ENCODE measurements at regions not wholly inside any gene's neighbourhood (a gene's known extent, or its start where the extent isn't known, plus 50 kb on each side); places are given as distances from the start of the nearest gene placed in this dataset.

DNA sequence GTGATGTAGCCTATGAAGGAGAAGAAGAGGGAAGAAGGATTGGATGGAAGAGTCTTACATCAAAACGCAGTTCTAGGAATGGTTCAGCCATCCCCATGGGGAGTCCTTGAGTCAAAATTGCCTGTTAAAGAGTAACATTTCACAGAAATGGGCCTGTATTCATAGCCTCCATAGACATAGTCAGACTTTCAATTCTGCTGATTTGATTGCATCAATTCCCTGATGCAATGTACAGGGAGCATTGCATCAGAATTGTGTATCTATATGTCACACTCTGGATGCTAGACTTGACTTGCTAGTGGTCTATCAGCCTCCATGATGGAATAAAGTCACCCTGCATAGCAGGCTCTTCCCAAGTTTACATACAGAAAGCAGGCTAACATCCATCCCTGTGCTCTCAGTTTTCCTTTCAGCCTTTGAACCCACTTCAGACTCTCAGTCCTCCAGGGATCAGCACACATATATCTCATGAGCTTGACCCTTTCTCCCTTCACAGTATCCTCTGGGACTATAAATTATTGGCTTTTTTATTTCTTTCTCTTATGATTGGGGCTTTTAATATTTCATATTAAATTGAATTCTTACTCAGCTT is 1111.7 kb upstream of the B3GALT2 start:
- Histone ChIP-seq H3K36me3 (ENCODE audit: insufficient read depth, low read length) (no peaks in the 10 kb centered on the region), H4K20me1 (ENCODE audit: insufficient read depth, low read length) (no peaks in the 10 kb centered on the region), H3K27ac (ENCODE audit: low read depth, low read length, poor library complexity, severe bottlenecking) (no peak overlapping the region), H3K4me2 (ENCODE audit: low read length) (no peak overlapping the region), H3K79me2 (ENCODE audit: insufficient read depth, low read depth, low read length) (no peaks in the 10 kb centered on the region), H3K9me2 (ENCODE audit: insufficient read depth, low read length) (no peaks in the 10 kb centered on the region), H3K9me3 (ENCODE audit: low read length) (no peaks in the 10 kb centered on the region; the same call in 1 of the 2 replicates), H3K4me3 (ENCODE audit: low read depth, low read length, poor library complexity, severe bottlenecking) (no peak overlapping the region), H2AFZ (ENCODE audit: low read length) (peak overlapping the region; percentile 21; the same call in 1 of the 2 replicates), H3K4me1 (ENCODE audit: insufficient read depth, low read length, poor library complexity, severe bottlenecking) (peaks cover 8% of the 10 kb centered on the region)
- intact Hi-C loops (cut with micrococcal nuclease; ENCODE audit: unreplicated experiment) = loop anchor here (5.0 to 10.0 kb wide), 3 partner anchors 543 to 1116 kb away; no protein-coding TSS in a partner anchor
- no peak for DNase-seq (ENCODE audit: low spot score)
- ChIA-PET CTCF (ENCODE audit: unreplicated experiment) (no interaction called here), POLR2A (no interaction called here)
- no TSS peak for BruUV-seq (replicated peaks)
- TF ChIP-seq, protein P1, sequence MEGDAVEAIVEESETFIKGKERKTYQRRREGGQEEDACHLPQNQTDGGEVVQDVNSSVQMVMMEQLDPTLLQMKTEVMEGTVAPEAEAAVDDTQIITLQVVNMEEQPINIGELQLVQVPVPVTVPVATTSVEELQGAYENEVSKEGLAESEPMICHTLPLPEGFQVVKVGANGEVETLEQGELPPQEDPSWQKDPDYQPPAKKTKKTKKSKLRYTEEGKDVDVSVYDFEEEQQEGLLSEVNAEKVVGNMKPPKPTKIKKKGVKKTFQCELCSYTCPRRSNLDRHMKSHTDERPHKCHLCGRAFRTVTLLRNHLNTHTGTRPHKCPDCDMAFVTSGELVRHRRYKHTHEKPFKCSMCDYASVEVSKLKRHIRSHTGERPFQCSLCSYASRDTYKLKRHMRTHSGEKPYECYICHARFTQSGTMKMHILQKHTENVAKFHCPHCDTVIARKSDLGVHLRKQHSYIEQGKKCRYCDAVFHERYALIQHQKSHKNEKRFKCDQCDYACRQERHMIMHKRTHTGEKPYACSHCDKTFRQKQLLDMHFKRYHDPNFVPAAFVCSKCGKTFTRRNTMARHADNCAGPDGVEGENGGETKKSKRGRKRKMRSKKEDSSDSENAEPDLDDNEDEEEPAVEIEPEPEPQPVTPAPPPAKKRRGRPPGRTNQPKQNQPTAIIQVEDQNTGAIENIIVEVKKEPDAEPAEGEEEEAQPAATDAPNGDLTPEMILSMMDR (conservative IDR thresholded peaks at IDR 0.05; ENCODE audit: low read length) = no peak
- TF ChIP-seq EZH2phosphoT487 (IDR thresholded peaks at IDR 0.05; ENCODE audit: borderline replicate concordance, low read depth, low read length) = no peak

DNA sequence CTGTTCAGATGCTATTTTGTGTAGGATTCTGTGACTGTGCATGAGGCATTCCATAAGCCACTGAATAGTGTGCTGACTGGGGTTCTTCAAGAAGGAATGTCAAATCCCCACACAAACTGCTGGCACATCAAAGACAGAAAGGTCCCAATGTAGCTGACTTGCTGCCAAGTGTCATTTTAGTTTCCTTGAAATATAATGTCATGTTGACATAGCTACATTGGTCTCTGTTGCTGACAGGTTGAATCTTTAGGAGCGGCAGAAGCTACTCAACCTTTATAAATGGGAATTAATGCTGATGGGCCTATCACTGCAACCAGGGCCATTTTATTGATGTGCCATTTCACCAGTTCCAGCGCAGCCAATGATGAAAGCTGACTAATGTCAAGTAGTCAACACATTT is 1110.7 kb upstream of the B3GALT2 start:
- Histone ChIP-seq H3K4me3 (ENCODE audit: low read depth, low read length, poor library complexity, severe bottlenecking) (no peak overlapping the region), H3K9me2 (ENCODE audit: insufficient read depth, low read length) (no peaks in the 10 kb centered on the region), H3K4me1 (ENCODE audit: insufficient read depth, low read length, poor library complexity, severe bottlenecking) (peaks cover 11% of the 10 kb centered on the region), H3K9me3 (ENCODE audit: low read length) (no peaks in the 10 kb centered on the region; the same call in 1 of the 2 replicates), H3K27ac (ENCODE audit: low read depth, low read length, poor library complexity, severe bottlenecking) (no peak overlapping the region), H3K36me3 (ENCODE audit: insufficient read depth, low read length) (no peaks in the 10 kb centered on the region), H4K20me1 (ENCODE audit: insufficient read depth, low read length) (no peaks in the 10 kb centered on the region), H3K4me2 (ENCODE audit: low read length) (no peak overlapping the region), H2AFZ (ENCODE audit: low read length) (no peak overlapping the region), H3K79me2 (ENCODE audit: insufficient read depth, low read depth, low read length) (no peaks in the 10 kb centered on the region)
- no TSS peak for BruUV-seq (replicated peaks)
- intact Hi-C loops (cut with micrococcal nuclease; ENCODE audit: unreplicated experiment) = loop anchor here (5.0 to 10.0 kb wide), 3 partner anchors 542 to 1115 kb away; no protein-coding TSS in a partner anchor
- TF ChIP-seq, protein P1 (conservative IDR thresholded peaks at IDR 0.05; ENCODE audit: low read length) = no peak
- TF ChIP-seq EZH2phosphoT487 (IDR thresholded peaks at IDR 0.05; ENCODE audit: borderline replicate concordance, low read depth, low read length) = no peak
- no peak for DNase-seq (ENCODE audit: low spot score)
- POLR2A ChIA-PET = interaction anchor here (0.5 kb wide), 1 partner anchor 580 kb away, joined by 3 read pairs; no protein-coding TSS in a partner anchor
- CTCF ChIA-PET (ENCODE audit: unreplicated experiment) = no interaction called here

DNA sequence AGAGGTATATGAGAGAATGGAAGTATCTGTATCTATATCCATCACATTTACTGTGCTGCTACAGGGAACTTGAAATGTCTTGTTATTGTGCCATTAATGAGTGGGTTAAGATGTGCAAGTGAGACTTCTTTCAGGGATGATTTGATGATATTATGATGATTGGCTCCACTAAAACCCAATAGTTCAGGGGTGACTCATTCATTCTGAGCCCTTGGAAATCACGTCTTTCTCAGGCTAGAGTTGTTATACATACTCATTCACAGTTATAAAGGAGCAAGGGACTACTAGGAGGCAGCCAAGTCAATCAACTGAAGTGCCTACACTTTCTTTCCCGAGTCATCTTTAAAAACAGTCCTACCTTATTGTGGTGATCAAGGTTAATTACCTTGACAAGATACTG is 1109.8 kb upstream of the B3GALT2 start:
- BruUV-seq (replicated peaks) = no TSS peak
- intact Hi-C loops (cut with micrococcal nuclease; ENCODE audit: unreplicated experiment) = loop anchor here (5.0 to 10.0 kb wide), 3 partner anchors 541 to 1114 kb away; no protein-coding TSS in a partner anchor
- no peak overlapping the region for H3K27ac ChIP-seq (ENCODE audit: low read depth, low read length, poor library complexity, severe bottlenecking)
- no peak overlapping the region for H2AFZ ChIP-seq (ENCODE audit: low read length)
- CTCF ChIA-PET (ENCODE audit: unreplicated experiment) = no interaction called here
- H3K9me3 ChIP-seq (ENCODE audit: low read length) = no peaks in the 10 kb centered on the region; the same call in 1 of the 2 replicates
- H3K79me2 ChIP-seq (ENCODE audit: insufficient read depth, low read depth, low read length) = no peaks in the 10 kb centered on the region
- DNase-seq (ENCODE audit: low spot score) = no peak
- no peaks in the 10 kb centered on the region for H3K9me2 ChIP-seq (ENCODE audit: insufficient read depth, low read length)
- H3K4me2 ChIP-seq (ENCODE audit: low read length) = no peak overlapping the region
- peaks cover 15% of the 10 kb centered on the region for H3K4me1 ChIP-seq (ENCODE audit: insufficient read depth, low read length, poor library complexity, severe bottlenecking)
- no peak overlapping the region for H3K4me3 ChIP-seq (ENCODE audit: low read depth, low read length, poor library complexity, severe bottlenecking)
- TF ChIP-seq, protein P1 (conservative IDR thresholded peaks at IDR 0.05; ENCODE audit: low read length) = no peak
- TF ChIP-seq EZH2phosphoT487 (IDR thresholded peaks at IDR 0.05; ENCODE audit: borderline replicate concordance, low read depth, low read length) = no peak
- POLR2A ChIA-PET = no interaction called here
- no peaks in the 10 kb centered on the region for H4K20me1 ChIP-seq (ENCODE audit: insufficient read depth, low read length)
- no peaks in the 10 kb centered on the region for H3K36me3 ChIP-seq (ENCODE audit: insufficient read depth, low read length)
